GM18870 (cell line): ENCODE measurements at regions not wholly inside any gene's neighbourhood (a gene's known extent, or its start where the extent isn't known, plus 50 kb on each side); places are given as distances from the start of the nearest gene placed in this dataset.
A peak's percentile ranks its signal among the peaks of the same experiment; 100 is the strongest.

Experiments
- ATAC-seq: cut with Tn5 transposase; IDR thresholded peaks from one replicate; pipeline ENCODE4 v1.9.1; 2021; ENCODE audit warnings: moderate library complexity; ENCODE audit not compliant: unreplicated experiment

DNA sequence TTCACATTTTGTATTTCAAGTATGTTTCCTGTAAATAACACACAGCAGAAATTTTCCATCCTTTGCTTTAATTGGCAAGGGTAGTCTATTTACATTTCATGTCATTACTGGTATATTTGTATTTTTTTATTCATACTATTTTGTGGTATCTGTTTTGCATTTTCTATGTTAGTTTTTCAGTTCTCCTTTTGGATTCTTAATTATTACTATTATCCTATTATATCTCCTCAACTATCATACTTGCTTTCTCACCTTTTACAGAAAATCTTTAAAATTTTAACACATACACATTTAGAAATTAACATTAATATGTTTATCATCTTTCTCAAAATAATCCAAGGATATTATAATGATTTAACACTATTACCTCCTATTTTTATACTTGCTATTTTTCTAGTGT, 918.3 kb upstream of the MAP3K7 start:
- no peak for ATAC-seq

- ATAC-seq, result no peak
Measured at GRCh38 chr6:91501930-91502329, 915.1 kb upstream of the MAP3K7 start.

DNA sequence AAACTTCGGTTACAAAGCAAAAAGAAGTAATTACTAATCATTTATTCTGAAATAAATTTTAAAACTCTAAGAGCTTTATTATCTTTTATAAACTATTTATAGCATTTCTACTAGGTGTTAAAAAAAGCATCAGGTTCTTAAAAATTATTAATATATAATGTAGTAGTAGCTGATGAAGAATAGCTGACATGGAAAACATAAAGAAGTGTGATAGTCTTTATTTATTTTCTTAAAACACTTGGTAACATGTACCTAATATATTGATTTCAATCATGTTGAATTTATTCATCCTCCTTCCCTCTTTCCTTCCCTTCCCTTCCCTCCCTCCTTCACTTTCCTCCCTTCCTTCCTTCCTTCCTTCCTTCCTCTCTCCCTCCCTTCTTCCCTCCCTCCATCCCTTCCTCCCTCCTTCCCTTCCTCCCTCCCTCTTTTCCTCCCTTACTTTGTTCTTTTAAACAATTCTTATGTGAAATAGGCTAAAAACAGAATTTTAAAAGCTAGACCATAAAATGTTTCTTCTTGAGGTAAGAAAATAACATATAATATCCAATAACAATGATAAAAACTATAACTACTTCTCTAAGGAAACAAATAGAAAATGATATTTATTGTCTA, 913.9 kb upstream of the MAP3K7 start:
- no peak for ATAC-seq

- no peak for ATAC-seq
Measured at GRCh38 chr6:91498576-91498975, 911.7 kb upstream of the MAP3K7 start.

- no peak for ATAC-seq
Measured at GRCh38 chr6:91497770-91498169, 910.9 kb upstream of the MAP3K7 start.

DNA sequence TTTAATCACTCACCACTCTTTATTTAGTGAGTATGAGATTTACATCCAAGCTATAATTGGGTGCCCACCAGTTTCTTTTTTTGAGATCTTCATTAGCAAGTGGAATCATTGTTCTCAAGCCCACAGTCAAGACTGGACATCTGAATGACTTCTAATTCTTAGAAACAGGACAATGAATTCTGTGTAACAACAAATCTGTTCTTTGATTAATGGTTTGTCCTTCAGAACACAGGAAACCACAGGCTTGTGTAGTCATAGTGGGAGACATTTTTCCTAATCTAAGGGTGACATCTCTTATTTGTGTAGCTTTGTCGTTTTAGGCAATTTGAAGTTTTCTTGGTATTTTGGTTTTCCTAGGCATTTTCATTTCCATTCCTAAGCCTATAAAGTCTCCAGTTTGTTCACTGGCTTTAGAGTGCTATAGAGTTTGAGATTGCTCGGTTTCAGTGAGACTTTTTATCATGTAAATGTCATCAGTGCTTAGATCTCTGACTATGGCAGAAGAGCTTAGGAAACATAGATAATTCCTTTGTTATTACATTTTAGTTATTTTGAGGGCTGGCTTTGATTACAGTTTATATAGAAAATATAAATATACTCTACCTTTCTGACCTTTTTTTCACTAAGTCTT, 903.9 kb upstream of the MAP3K7 start:
- ATAC-seq, result no peak

GRCh38 chr6:91487696-91488392, 901.0 kb upstream of the MAP3K7 start:
- ATAC-seq, result no peak

DNA sequence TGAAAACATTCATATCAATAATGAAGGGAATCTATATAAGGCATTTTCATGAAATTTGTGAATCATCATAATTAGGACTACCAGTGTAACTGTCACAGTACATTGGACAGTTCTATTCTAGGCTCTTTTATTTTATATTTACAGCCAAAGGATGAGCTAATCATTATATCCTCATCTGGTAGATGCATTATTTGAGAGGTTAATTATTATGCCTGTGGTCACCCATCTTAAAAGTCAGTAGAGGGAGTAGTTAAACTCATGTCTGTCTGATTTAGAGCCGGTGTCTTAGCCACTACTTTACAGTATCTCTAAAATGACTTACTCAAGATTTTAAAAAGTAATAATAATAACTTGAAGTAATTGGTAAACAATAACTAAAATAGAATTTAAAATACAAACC, 899.3 kb upstream of the MAP3K7 start:
- peak; percentile 31 for ATAC-seq

GRCh38 chr6:91485047-91485446, 898.2 kb upstream of the MAP3K7 start:
- ATAC-seq, result no peak

DNA sequence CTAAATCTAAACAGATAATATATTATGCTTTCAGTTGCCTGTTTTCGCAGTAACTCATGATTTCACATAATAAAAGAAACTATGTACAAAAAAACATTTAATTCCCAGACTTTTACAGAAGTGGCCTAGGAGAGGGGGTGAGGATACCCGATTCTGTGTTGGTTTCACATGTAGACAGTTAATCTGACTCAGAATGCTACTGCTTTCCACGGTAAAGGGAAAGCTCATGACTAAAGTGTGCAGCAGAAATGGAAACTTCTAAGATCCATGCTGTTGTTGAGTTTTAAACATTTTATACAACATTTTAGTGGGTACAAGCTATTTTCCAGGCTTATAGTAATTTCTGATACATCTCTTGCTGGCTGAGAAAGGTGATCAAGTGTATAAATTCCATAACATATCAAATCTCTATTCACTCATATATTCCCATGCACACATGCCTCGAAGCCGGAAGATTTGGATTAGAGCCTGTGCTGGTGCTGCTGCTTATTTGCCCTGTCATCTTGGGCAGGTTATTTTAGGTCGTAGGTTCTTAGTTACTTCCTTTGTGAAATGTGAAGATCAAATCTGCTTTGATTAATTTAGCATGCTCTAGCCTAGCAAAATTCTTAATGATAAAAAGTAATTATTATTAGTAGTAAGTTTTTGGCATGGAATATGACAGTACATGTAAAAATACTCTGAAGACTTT, 896.7 kb upstream of the MAP3K7 start:
- ATAC-seq, result peak; percentile 38

DNA sequence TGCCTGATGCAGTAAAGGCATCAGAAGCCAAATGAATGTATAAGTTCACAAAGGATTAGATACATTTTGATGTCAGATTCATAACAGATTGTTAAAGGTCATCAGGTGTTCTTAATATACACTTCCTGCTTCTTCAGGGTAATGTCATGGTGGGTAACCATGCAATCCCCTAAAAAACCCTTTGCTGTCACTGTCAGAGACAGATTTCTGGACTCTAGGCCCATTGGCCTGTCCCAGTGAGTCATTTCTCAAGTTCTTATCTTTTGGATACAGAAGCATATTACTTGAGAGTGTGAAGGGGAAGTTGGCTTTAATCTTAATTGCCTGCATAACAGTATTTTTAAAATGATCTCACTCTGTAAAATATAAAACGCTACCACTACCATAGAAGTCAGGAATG, 895.6 kb upstream of the MAP3K7 start:
- ATAC-seq, result peak; percentile 81

DNA sequence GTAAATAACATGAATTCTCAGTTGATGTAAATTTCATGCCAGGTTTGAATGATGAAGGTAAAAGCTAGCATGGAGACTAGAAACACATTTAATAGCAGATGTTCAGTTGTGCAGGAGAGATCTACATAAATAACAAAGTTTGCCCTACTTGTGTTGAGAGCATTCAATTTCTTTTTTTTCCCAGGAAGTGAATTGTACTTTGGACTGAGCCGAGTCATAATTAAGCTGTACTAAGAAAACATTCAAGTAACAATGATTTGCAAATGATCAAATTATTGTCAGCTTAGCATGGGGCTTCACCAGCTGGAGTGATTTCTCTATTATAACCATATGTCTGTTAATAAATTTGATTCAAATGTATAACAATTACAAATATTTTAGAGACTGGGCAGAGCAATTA, 893.5 kb upstream of the MAP3K7 start:
- ATAC-seq, result no peak

- ATAC-seq, result no peak
Measured at GRCh38 chr6:91477688-91478087, 890.8 kb upstream of the MAP3K7 start.

DNA sequence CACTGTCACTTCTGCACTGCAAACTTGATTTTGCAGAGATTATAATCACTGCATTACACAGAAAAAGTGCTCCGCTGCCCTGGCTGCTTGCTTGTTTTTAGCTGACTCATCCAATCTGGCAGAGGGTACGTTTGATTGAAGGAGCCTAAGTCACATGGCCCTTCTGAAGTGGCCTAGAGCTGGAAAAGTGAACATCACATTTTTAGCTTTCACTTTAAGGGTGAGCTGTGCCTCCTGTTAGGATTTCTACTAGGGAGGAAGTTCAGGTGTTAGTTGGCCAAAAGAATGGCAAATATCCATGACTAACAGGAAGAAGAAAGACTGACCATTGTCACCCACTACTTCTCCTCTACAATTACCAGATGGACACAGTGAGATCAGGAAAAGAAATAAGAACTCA, 889.1 kb upstream of the MAP3K7 start:
- peak; percentile 78 for ATAC-seq

DNA sequence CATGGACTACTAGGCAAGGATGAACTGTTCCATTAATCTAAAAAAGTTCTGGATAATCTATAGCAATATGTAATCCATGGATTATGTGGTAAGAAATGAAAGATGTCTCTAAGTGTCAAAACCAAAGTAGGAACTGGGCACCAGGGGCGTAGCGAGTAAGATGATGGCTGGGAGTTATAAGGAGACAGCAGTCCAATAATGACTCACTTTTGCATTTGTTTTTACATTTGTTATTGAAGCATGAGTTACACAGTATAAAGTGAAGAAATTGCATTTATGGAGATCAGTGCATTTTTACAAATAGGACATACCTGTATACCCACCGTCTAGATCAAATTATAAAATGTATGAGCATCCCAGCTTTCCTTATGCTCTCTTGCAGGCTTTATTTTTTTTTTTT, 878.5 kb upstream of the MAP3K7 start:
- no peak for ATAC-seq

GRCh38 chr6:91464718-91465117, 877.8 kb upstream of the MAP3K7 start:
- ATAC-seq, result no peak

DNA sequence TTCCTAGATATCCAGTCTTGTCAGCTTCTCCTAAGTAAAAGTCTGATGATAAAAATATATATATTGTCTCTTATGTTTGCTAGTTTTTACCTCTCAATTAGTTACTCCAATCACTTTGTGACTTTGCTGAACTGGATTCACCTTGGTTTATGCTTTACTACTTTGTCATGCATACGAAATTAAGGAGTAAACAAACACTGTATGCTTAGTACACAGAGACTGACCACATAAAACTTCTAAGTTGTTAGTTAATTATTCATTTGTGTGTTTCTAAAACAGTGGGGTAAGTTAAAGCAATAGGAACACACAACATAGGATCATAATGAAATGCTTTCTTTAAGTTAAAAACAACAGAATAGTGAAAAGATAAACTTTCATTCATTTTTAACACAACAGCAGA, 877.3 kb upstream of the MAP3K7 start:
- no peak for ATAC-seq

DNA sequence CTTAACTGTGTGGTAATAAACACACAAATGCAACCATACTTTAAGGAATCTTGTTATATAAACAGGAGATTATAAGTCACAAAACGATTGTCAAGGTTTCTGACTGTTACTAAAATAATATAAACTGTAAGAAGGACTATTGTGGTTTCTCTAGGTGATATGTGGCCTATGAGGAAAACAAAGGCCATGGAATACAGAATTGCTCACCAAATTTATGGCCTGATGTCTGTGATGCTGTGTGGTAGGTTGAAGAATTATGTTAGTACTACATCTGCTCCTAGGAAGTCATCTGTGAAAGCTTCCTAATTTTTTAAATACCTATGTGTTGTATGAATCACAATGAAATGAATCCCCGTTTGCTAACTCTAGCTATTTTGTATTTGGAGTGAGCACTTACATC, 875.4 kb upstream of the MAP3K7 start:
- ATAC-seq, result no peak

GRCh38 chr6:91453224-91453878, 866.5 kb upstream of the MAP3K7 start:
- no peak for ATAC-seq

- no peak for ATAC-seq
Measured at GRCh38 chr6:91449539-91449938, 862.7 kb upstream of the MAP3K7 start.

DNA sequence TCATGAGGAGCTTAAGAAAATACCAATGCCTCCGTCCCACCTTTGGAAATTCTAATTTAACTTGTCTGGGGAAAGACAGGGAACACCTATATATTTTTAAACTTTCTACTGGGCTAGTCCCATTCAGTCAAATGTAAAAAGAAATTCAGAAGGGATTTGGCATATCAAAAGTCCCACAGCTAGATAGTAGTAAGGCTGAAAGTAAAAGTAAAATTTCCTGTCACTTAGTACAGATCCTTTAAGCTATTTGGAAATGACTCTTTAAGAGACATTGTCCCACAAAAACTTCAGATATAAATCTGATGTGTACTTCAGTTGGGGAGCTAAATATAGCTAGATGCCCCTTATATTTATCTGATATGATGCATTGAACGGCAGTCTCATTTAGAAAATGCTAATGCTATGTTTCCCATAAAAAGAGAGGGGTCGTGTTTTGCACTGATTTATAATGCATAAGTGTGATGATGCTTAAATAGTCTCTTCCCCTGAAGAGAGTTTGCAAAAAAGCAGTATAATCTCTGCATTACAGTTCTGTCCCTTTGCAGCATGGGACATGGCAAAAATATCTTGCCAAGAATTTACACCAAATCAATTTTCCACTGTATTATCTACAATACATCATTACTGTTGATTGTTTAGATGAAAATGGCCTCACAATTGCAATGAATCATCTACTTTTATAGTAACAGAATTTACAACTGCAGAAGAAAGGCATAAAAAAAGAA, 860.8 kb upstream of the MAP3K7 start:
- ATAC-seq, result peak; percentile 55
